OCI-LY7 (cell line): ENCODE measurements at regions not wholly inside any gene's neighbourhood (a gene's known extent, or its start where the extent isn't known, plus 50 kb on each side); places are given as distances from the start of the nearest gene placed in this dataset.

Source experiments
- CTCF ChIP-seq: fragments of 200-600 bp; sonication (generic); conservative IDR thresholded peaks from 2 replicates; pipeline ENCODE4 v1.5.1; 2014; ENCODE audit warnings: mild to moderate bottlenecking, antibody characterized with exemption, low read length, moderate library complexity, mixed read lengths
- EZH2phosphoT487 ChIP-seq: fragments of 200-600 bp; sonication (generic); IDR thresholded peaks from 2 replicates; pipeline ENCODE4 v1.6.1; 2018; ENCODE audit warnings: low read depth, borderline replicate concordance, mild to moderate bottlenecking, mixed run types, antibody characterized with exemption, low read length, moderate library complexity, mixed read lengths

DNA sequence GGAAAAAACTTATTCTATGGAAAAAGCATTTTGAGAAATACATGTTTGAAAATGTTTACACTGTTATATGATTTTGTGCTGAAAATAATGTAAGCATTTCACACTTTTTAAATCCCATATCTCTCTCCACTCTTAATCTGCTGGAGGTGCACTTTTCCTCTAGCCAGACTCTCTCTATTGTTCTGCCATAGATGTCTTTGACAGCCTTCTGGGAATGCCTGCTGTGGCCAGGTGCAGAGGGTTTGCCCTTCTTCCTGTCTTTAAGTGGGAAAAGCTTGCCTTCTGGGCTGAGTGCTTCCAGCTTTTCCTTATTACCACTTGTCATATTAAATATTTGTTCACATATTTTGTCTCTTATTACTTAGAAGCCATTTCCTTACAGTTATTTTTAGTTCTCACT, 60.1 kb upstream of the PPM1H start:
- TF ChIP-seq EZH2phosphoT487: no peak
- no peak for TF ChIP-seq CTCF
